K562 (cell line): ENCODE measurements at regions not wholly inside any gene's neighbourhood (a gene's known extent, or its start where the extent isn't known, plus 50 kb on each side); places are given as distances from the start of the nearest gene placed in this dataset.

Source experiments
- ATAC-seq: fragments of 200-7000 bp; cut with Tn5 transposase; 3 replicates; pipeline ENCODE4 v1.9.1; 2020; ENCODE audit warnings: moderate library complexity
- BruUV-seq: library from RNA; stranded (reverse); fragments of 400-500 nt; replicated peaks from 2 replicates; lab custom pipeline; 2021; lab: Mats Ljungman, UMichigan
- CTCF ChIA-PET: fragments of 300-600 bp; formaldehyde crosslinking; extraction: SDS; loops from one replicate; lab custom pipeline; 2021; ENCODE audit warnings: low intra/inter-chr PET ratio; lab: Yijun Ruan, JAX
- POLR2A ChIA-PET: fragments of 300-600, 350-650 bp; sonication (Branson Sonifier 250); formaldehyde crosslinking; extraction: SDS; loops from one replicate; lab custom pipeline; 2021; ENCODE audit warnings: antibody characterized with exemption, inconsistent platforms; lab: Yijun Ruan, JAX
- DNase-seq, 4 experiments: peaks; one replicate each; pipeline versions ENCODE4 v3.0.0 to v3.0.0-alpha.2; 2011 to 2018; ENCODE audit warnings: low spot score in 3 of 4, mixed read lengths in 3 of 4; ENCODE audit errors: extremely low read depth in 1 of 4
- FAIRE-seq: peaks from 2 replicates; lab custom pipeline; 2011; peaks lifted over from hg19 to GRCh38; lab: Jason Lieb, UNC
- H2AFZ ChIP-seq: 2 replicates; pipeline ENCODE4 v1.6.0; 2011; ENCODE audit warnings: low read depth, low read length, control low read depth, inconsistent platforms
- H3K27ac ChIP-seq: fragments of 200-600 bp; 3 replicates; pipeline ENCODE4 v1.8.0; 2011; ENCODE audit warnings: low read depth, mild to moderate bottlenecking, control low read depth, inconsistent platforms, low read length, moderate library complexity, mixed read lengths; ENCODE audit errors: extremely low read depth
- H3K27me3 ChIP-seq, 2 experiments: fragments of 300-600 bp in 1 of 2; 2 replicates in 1 of 2; 3 replicates in 1 of 2; pipeline versions ENCODE4 v1.6.0 to v1.8.0; 2011; ENCODE audit warnings: inconsistent platforms in 2 of 2, low read length in 2 of 2, mild to moderate bottlenecking in 1 of 2, mixed read lengths in 1 of 2, moderate library complexity in 1 of 2; ENCODE audit not compliant: control insufficient read depth in 2 of 2, insufficient read depth in 2 of 2
- H3K36me3 ChIP-seq: fragments of 300-600 bp; 3 replicates; pipeline ENCODE4 v1.8.0; 2011; ENCODE audit warnings: mild to moderate bottlenecking, low read length, inconsistent platforms; ENCODE audit not compliant: control insufficient read depth, insufficient read depth
- H3K4me1 ChIP-seq, 2 experiments: fragments of 200-600 bp in 1 of 2; replicated peaks in 1 of 2; 2 replicates in 1 of 2; 3 replicates in 1 of 2; pipeline versions ENCODE4 v1.5.1 to v1.8.0; 2011; ENCODE audit warnings: inconsistent platforms in 2 of 2, low read length in 2 of 2, mild to moderate bottlenecking in 1 of 2, mixed read lengths in 1 of 2, moderate library complexity in 1 of 2; ENCODE audit not compliant: control insufficient read depth in 2 of 2, insufficient read depth in 2 of 2
- H3K4me2 ChIP-seq: 2 replicates; pipeline ENCODE4 v1.6.1; 2011; ENCODE audit warnings: low read length, control low read depth, inconsistent platforms, mixed read lengths; ENCODE audit not compliant: insufficient read depth
- H3K4me3 ChIP-seq: fragments of 200-600 bp; sonication (generic), shearing (Covaris generic); 2 replicates; pipeline ENCODE4 v1.5.1; 2016; ENCODE audit warnings: control low read depth, inconsistent platforms
- H3K79me2 ChIP-seq: fragments of 200-600 bp; 3 replicates; pipeline ENCODE4 v1.8.0; 2011; ENCODE audit warnings: low read length, inconsistent platforms; ENCODE audit not compliant: control insufficient read depth, insufficient read depth
- H3K9ac ChIP-seq, 2 experiments: 2 replicates each; pipeline versions ENCODE4 v1.6.0 to v1.6.1; 2011; ENCODE audit warnings: low read depth in 2 of 2, low read length in 2 of 2, control low read depth in 1 of 2, inconsistent platforms in 1 of 2, mild to moderate bottlenecking in 1 of 2, mixed read lengths in 1 of 2; ENCODE audit not compliant: insufficient read depth in 1 of 2
- H3K9me1 ChIP-seq: one replicate; pipeline ENCODE4 v1.6.0; 2011; ENCODE audit warnings: inconsistent platforms, mild to moderate bottlenecking, low read length, moderate library complexity; ENCODE audit not compliant: control insufficient read depth, insufficient read depth
- H3K9me3 ChIP-seq: replicated peaks from 2 replicates; pipeline ENCODE4 v1.5.1; 2011; ENCODE audit warnings: low read depth, low read length, inconsistent platforms; ENCODE audit not compliant: control insufficient read depth, insufficient read depth
- H4K20me1 ChIP-seq: replicated peaks from 2 replicates; pipeline ENCODE4 v1.6.1; 2011; ENCODE audit warnings: low read length, inconsistent platforms, mixed read lengths; ENCODE audit not compliant: control insufficient read depth, insufficient read depth
- DDX20 ChIP-seq: fragments of 450-650 bp; IDR thresholded peaks from 2 replicates; pipeline ENCODE4 v1.6.1; 2016; ENCODE audit warnings: missing genetic modification characterization, low read depth, mild to moderate bottlenecking, missing compliant biosample characterization, moderate library complexity
- MBD1 ChIP-seq: fragments of 250-450 bp; sonication (Bioruptor Pico); IDR thresholded peaks from 2 replicates; pipeline ENCODE4 v1.8.0; 2022; ENCODE audit warnings: inconsistent platforms
- RHOXF2B ChIP-seq: fragments of 250-450 bp; sonication (Bioruptor Pico); conservative IDR thresholded peaks from 2 replicates; pipeline ENCODE4 v1.5.1; 2021
- TFAP4 ChIP-seq: sonication (generic); formaldehyde crosslinking; IDR thresholded peaks from 2 replicates; pipeline ENCODE4 v1.8.0; 2022; ENCODE audit warnings: missing genetic modification reagents, mild to moderate bottlenecking, moderate library complexity, borderline replicate concordance
- ZBTB12 ChIP-seq: fragments of 250-450 bp; sonication (Bioruptor Pico); IDR thresholded peaks from 2 replicates; pipeline ENCODE4 v1.4.0; 2020
- ZBTB17 ChIP-seq: fragments of 450-650 bp; formaldehyde crosslinking; IDR thresholded peaks from 2 replicates; pipeline ENCODE4 v1.4.0; 2020; ENCODE audit warnings: mild to moderate bottlenecking
- ZNF696 ChIP-seq: fragments of 250-450 bp; sonication (Bioruptor Pico); conservative IDR thresholded peaks from 2 replicates; pipeline ENCODE4 v1.4.0; 2020; ENCODE audit warnings: mild to moderate bottlenecking, moderate library complexity
- ZNF699 ChIP-seq: fragments of 250-450 bp; sonication (Bioruptor Pico); IDR thresholded peaks from 2 replicates; pipeline ENCODE4 v1.8.0; 2021; ENCODE audit warnings: mild to moderate bottlenecking, moderate library complexity; ENCODE audit not compliant: insufficient replicate concordance
- ZNF707 ChIP-seq: fragments of 250-450 bp; sonication (Bioruptor Pico); conservative IDR thresholded peaks from 2 replicates; pipeline ENCODE4 v1.8.0; 2022; ENCODE audit warnings: inconsistent platforms, mild to moderate bottlenecking, moderate library complexity
- ZNF764 ChIP-seq: fragments of 250-450 bp; sonication (Bioruptor Pico); IDR thresholded peaks from 2 replicates; pipeline ENCODE4 v1.4.0; 2020; ENCODE audit warnings: low read depth, mild to moderate bottlenecking, moderate library complexity
- ZNF79 ChIP-seq: fragments of 250-450 bp; sonication (Bioruptor Pico); IDR thresholded peaks from 2 replicates; pipeline ENCODE4 v1.4.0; 2020; ENCODE audit warnings: low read depth, mild to moderate bottlenecking, moderate library complexity
- WGBS: fragments of 100-300 bp; shearing (Covaris generic); methylation state at CpG from one replicate; pipeline ENCODE4 v1.1.6; 2016; ENCODE audit warnings: low coverage, mixed read lengths; ENCODE audit not compliant: insufficient coverage; ENCODE audit errors: missing lambda C conversion rate; 5-methylcytosine and 5-hydroxymethylcytosine counted together
- in situ Hi-C: fragments of 300-500 bp; cut with MboI; formaldehyde crosslinking; loops from 4 replicates; pipeline ENCODE4 v1.15.0; 2018; ENCODE audit warnings: inconsistent platforms, mixed read lengths
- intact Hi-C: fragments of 100-400 bp; cut with micrococcal nuclease; formaldehyde crosslinking; loops from 2 replicates; pipeline ENCODE4 v1.14.2; 2022

- no peak for TF ChIP-seq ZBTB12 (CRISPR knock-in tag)
Observed at GRCh38 chr17:71163813-71164122, 957.1 kb upstream of the SOX9 start (continued).

- Histone ChIP-seq H3K27ac (no peak overlapping the region), H3K9me1 (no peaks in the 10 kb centered on the region), H2AFZ (no peak overlapping the region), H3K4me2 (no peak overlapping the region), H3K36me3 (no peaks in the 10 kb centered on the region), H3K4me1 (no peaks in the 10 kb centered on the region), H3K4me3 (no peak overlapping the region), H3K9ac (no peak overlapping the region), H4K20me1 (no peaks in the 10 kb centered on the region), H3K27me3 (no peaks in the 10 kb centered on the region), H3K79me2 (no peaks in the 10 kb centered on the region), H3K9me3 (no peaks in the 10 kb centered on the region)
- FAIRE-seq (no peak), DNase-seq (no peak), ATAC-seq (no peak)
- ChIA-PET CTCF (no interaction called here), POLR2A (interaction anchor here (0.5 kb wide), 1 partner anchor 27 kb away, joined by 3 read pairs; no protein-coding TSS in a partner anchor)
- intact Hi-C loops (no loop called here), in situ Hi-C loops (no loop called here)
- TF ChIP-seq ZNF707 (CRISPR knock-in tag), result no peak
- no peak for TF ChIP-seq MBD1
- TF ChIP-seq ZNF79 (CRISPR knock-in tag), result no peak
- TF ChIP-seq ZNF696 (CRISPR knock-in tag), result no peak
- no peak for TF ChIP-seq RHOXF2B (CRISPR knock-in tag)
- no peak for TF ChIP-seq ZNF699 (CRISPR knock-in tag)
- TF ChIP-seq TFAP4 (CRISPR knock-in tag), result no peak
- TF ChIP-seq ZBTB17 (CRISPR knock-in tag), result no peak
- no peak for TF ChIP-seq ZNF764 (CRISPR knock-in tag)
- no peak for TF ChIP-seq DDX20 (tag)
- BruUV-seq, result no TSS peak
- 3% methylated on average over 3 of the region's 3 CpGs for WGBS
Observed at GRCh38 chr17:71164561-71164960, 956.3 kb upstream of the SOX9 start.
